GM19099 (cell line): ENCODE measurements at regions not wholly inside any gene's neighbourhood (a gene's known extent, or its start where the extent isn't known, plus 50 kb on each side); places are given as distances from the start of the nearest gene placed in this dataset.
A peak's percentile ranks its signal among the peaks of the same experiment; 100 is the strongest.

ENCODE experiments used
- POLR2A ChIP-seq: IDR thresholded peaks from 3 replicates; pipeline ENCODE4 v1.6.1; 2011; ENCODE audit warnings: low read depth; ENCODE audit not compliant: insufficient read length; ENCODE audit errors: extremely low read depth

DNA sequence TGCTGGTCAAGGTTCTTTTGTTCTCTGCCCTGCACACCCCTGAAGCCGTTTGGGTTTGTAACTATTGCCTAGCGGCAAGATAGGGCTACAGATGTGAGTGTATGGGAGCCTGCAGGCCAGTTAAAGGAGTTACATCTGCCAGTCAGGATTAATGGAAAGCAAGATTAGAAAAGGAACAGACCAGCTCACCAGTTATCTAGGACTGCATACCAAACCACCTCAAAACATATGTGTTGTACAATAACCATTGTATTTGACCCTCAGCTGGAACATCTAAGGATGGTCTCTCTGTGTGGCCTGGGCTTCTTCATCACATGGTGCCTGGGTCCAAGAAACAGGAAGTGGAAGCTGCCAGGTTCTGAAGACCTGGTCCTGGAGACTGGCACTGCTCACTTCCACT, 52.5 kb upstream of the FBXO28 start:
- TF ChIP-seq POLR2A, result no peak

DNA sequence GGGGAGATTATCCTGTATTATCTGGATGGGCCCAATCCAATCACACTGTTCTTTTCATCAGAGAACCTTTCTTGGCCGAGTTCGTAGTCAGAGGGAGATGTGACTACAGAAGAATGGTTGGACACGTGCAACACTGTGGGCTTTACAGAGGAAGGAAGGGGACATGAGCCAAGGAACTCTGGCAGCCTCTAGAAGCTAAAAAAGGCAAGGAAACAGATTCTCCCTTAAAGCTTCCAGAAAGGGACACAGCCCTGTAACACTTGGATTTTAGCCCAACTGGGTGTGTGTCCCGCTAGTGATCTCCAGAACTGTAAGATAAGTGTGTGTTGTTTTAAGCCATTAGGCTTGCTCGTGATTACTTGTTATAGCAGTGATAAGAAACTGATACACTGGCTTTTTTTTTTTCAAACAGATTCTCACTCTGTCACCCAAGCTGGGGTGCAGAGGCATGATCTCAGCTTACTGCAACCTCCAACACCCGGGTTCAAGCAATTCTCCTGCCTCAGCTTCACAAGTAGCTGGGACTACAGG, 53.9 kb upstream of the FBXO28 start:
- no peak for TF ChIP-seq POLR2A

DNA sequence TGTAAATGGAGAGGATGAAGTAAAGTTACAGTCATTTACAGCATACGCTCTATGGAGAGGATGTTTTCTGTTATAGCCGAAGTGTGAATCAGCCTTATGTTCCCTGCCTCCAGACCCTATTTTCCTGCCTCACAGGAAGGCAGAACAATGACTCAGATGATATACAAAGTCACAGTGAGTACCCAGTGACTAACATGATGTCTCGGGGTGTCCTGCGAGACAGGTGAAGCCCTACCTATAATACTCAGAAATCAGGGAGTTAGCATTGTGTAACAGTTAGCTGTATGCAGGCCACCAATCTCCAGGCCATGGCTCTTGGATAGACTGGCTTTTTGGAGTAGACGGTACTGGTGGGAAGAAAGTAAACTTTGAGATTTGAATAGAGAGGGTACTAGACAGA, 55.6 kb upstream of the FBXO28 start:
- no peak for TF ChIP-seq POLR2A

DNA sequence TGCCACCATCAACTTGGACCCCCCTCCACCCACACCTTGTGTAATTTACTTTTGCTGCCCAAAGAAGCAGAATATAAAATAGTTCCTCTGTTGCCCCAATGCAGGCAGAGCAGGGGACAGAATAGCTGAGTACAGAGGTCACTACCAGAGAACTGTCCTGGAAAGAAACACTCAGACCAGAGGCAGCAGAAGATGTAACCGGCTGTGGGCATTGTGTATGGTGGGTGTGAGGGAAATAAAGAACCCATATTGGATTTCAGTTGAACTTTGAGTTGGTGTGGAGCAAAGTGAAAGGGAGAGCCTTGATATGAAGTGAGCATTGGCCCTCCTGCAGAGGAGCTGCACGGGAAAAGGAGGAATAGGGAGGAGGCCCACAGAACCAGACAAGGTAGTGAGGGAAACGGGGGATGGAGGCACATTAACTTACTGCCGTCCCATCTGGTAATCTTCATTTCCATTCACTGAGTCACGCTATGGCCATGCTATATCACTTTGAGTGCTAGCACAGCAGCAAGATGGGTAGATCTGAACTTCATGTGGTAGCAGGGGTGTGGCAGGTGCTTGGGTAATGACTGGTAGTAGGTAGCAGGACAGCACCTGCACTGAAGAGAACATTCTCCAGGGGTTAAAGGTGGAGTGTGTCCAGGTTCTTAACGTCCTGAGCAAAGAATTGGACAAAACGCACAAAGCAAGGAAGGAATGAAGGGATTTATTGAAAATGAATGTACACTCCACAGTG, 56.3 kb upstream of the FBXO28 start:
- no peak for TF ChIP-seq POLR2A

DNA sequence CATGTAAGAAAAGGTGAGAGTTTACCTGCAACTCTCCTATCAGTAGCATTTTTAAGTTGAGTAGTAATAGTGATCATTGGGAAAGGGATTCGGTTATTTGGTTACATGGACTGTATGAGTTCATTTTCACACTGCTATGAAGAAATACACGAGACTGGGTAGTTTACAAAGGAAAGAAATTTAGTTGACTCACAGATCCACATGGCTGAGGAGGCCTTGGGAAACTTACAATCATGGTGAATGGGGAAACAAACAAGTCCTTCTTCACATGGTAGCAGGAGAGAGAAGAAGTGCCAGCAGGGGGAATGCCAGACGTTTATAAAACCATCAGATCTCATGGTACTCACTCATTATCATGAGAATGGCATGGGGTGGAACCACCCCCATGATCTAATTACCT, 59.3 kb upstream of the FBXO28 start:
- TF ChIP-seq POLR2A, result no peak

DNA sequence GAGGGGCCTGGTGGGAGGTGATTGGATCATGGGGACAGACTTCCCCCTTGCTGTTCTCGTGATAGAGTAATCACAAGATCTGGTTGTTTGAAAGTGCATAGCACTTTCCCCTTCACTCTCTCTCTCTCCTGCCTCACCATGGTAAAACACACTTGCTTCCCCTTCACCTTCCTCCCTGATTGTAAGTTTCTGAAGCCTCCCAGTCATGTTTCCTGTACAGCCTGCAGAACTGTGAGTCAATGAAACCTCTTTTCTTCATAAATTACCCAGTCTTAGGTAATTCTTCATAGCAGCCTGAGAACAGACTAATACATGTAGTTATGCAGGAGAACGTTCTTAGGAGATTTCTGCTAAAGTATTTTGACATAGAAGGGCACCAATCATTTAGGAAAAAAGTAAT, 59.9 kb upstream of the FBXO28 start:
- TF ChIP-seq POLR2A, result no peak

DNA sequence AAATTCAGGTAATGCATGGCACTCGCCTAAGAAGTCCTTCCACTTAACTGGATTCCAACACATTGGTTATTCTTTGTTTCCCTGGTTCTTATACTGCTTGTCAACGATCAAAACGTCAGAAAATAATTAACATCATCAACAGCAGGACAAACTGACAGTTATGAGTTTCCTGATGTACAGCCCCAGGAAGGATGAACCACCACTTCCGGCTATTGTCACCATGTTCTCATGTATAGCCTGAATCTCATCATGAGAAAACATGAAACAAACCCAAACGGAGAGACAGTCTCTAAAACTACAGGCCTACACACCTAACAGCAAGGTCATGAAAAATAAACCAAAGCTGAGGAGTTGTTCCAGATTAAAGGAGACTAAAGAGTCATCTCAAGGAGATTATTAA, 60.5 kb upstream of the FBXO28 start:
- no peak for TF ChIP-seq POLR2A

DNA sequence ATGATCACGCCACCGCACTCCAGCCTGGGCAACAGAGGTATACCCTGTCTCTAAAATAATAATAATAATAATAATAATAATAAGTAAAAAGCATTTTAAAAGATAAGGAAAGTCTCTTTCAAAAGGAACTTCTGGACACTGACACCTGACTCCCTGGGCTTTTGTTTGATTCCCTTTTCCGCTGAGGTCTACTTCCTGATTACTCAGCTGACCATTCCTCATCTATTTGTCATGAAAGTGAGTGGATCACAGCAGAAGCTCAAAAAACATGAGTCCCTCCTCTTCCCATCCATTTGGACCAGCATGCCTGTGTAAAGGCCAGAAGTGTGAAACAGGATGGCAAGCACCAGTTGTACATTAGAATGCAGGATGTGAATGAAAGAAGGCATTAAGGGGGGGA, 61.1 kb upstream of the FBXO28 start:
- no peak for TF ChIP-seq POLR2A

DNA sequence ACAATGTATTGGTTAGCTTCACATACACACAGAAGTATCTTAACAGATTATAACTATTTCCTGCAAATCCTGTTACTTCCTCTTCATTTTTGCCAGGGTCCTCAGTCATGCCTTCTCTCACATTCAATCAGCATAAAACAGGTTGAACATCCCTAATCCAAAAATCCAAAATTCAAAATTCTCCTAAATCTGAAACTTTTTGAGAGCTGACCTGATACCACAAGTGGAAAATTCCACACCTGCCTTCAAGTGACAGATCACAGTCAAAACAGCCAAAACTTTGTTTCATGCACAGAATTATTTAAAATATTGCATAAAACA, 62.9 kb upstream of the FBXO28 start:
- no peak for TF ChIP-seq POLR2A

DNA sequence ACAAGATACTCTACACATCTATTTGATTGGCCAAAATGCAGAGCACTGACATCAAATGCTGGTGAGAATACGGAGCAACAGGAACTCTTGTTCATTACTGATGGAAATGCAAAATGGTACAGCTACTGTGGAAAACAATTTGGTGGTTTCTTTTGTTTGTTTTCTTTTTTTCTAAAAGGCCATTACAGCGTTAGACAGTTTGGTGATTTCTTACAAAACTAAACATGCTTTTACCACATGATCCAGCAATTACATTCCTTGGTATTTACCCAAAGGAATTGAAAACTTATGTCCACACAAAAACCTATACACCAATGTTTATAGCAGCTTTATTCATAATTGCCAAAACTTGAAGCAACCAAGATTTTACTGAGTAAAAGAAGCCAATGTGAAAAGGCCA, 66.4 kb upstream of the FBXO28 start:
- TF ChIP-seq POLR2A, result no peak

DNA sequence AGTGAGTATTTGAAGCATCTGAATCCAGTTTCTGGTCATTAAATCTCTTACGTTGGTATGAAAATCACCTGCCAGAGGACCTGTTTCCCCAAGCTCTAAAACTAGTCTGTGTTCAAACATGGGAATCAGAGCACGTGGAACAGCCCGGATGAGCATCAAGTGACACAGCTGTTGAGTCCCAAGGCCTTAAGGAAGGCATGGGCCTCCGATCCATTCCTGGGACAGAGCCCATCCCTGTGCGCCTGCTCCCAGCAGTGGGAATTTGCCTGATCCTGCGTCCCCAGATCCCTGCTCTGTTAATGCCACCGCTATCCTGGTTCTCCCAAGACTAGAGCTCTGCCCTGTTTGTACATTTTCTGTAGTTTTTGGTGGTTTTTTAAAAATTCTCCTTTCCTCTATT, 68.4 kb upstream of the FBXO28 start:
- TF ChIP-seq POLR2A, result no peak

DNA sequence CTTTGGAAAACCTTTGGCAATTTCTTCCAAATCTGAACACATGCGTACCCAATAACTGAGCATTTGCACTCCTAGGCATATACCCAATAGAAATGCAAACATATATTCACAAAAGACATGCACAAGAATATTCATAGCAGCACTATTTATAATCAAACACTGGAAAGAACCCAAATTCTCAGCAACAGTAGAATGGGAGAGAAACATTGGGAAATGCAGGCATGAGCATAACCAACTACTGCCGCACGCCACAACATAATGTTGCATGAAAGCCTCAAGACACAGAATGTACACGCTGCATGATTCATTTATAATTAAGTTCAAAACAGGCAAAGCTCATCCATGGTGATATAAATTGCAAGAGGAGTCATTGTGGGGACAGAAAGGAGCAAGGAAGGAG, 69.5 kb upstream of the FBXO28 start:
- TF ChIP-seq POLR2A, result no peak

DNA sequence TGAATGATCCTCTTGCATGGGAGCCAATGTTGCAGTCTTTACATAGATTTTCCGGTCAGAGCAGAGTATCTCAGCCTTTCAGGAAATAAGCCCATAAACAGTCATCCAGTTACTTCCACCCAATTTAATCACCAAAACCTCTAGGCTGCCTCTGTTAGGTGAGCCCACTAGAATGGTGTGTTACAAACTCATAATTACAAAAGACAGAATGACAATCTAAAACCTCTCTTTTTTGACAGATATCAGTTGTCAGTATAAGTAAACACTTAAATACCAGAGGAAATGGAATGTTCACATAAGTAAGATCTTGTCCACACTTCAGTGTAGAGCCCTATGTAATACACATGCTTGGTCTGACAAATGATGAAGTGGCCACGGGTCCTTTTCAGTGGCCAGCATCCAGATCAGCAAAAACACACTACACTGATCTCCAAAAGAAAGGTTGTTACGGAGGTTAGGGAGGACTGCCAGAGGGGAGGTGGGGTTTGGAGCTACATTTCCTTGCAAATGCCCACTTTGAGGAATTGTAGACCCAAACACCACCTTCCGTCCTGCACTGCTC, 71.3 kb upstream of the FBXO28 start:
- TF ChIP-seq POLR2A, result no peak

DNA sequence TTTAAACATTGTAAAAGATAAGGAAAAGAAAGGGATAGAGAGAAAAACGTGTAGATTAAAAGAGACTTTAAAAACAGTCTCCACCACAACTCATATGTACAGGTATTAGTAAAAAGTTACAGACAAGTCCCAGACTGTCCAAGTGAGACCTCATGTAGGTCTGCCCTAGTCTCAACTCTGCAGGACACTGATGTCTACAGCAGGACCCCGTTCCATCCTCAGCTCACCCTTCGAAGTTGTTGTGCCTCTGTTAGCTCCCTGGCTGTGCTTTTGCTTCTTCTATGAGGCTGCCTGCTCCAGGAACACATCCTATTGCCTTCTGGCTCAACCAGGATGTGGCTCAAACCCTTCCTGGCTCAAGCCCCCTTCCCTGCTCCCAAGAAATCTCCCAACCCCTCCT, 72.9 kb upstream of the FBXO28 start:
- TF ChIP-seq POLR2A, result no peak

DNA sequence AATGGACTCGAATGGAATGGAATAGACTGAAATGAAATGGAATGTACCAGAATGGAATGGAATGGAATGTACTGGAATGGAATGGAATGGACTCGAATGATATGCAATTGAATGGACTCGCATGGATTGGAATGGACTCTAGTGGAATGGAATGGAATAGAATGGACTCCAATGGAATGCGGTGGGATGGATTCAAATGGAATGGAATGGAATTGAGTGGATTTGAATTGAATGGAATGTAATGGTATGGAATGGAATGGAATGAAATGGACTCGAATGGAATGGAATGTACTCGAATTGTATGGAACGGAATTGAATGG, 99.6 kb upstream of the FBXO28 start:
- TF ChIP-seq POLR2A, result no peak

DNA sequence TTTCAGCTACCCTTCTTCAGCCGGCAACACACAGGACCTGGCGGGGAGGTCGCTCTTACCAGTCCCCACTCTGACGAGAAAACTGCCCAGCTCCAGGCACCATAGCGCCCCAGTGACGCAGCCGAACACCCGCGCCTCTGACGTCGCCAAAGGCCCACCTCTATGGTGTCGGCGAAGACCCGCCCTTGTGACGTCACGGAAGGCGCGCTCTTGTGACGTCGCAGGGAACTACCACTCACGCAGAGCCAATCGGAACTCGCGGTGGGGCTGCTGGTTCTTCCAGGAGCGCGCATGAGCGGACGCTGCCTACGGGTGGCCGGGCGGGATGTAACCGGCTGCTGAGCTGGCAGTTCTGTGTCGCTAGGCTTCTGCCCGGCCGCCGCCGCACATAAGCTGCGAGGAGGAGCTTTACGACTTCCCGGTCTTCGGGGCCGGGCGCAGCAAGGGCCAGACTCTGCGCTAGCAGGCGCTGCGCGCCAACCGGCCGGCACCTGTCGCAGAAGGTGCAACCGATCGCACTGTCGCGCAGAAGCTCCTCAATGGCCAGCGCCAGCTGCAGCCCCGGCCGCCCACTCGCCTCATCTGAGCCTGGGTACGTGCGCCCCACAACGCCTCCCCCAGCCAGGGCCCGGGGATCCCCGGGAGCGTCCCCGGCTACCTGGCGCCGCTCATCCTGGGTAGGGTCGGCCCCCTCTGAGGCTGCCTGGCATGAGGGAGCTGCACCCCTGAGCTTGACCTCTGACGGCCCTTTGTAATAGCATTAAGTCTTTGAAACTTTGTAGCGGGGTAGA, 121.3 kb upstream of the FBXO28 start:
- TF ChIP-seq POLR2A, result peak; percentile 19
